GM12878 (cell line): ENCODE measurements at regions not wholly inside any gene's neighbourhood (a gene's known extent, or its start where the extent isn't known, plus 50 kb on each side); places are given as distances from the start of the nearest gene placed in this dataset.

Experiments used
- ATAC-seq: fragments of 200-7000 bp; cut with Tn5 transposase; 3 replicates; pipeline ENCODE4 v1.9.1; 2020; ENCODE audit warnings: mild to moderate bottlenecking, moderate library complexity
- BruUV-seq: library from RNA; stranded (reverse); fragments of 400-500 nt; replicated peaks from 2 replicates; lab custom pipeline; 2021; lab: Mats Ljungman, UMichigan
- CTCF ChIA-PET: fragments of 300-600 bp; sonication (Branson Sonifier 250); formaldehyde crosslinking; extraction: SDS; loops from one replicate; lab custom pipeline; 2021; ENCODE audit warnings: inconsistent platforms; lab: Yijun Ruan, JAX
- POLR2A ChIA-PET: fragments of 350-600 bp; formaldehyde crosslinking; extraction: SDS; loops from one replicate; lab custom pipeline; 2021; ENCODE audit warnings: inconsistent platforms; lab: Charles Lee
- RAD21 ChIA-PET: fragments of 300-600 bp; sonication (Branson Sonifier 250); formaldehyde crosslinking; loops from one replicate; lab custom pipeline; 2023; ENCODE audit warnings: antibody characterized with exemption; ENCODE audit not compliant: unreplicated experiment; lab: Charles Lee
- SMC1A ChIA-PET: fragments of 300-600 bp; sonication (Branson Sonifier 250); formaldehyde crosslinking; loops from one replicate; lab custom pipeline; 2023; ENCODE audit not compliant: unreplicated experiment, uncharacterized antibody; lab: Charles Lee
- DNase-seq: peaks from one replicate; pipeline ENCODE4 v3.0.0-alpha.2; 2011; ENCODE audit warnings: low read depth, low spot score
- FAIRE-seq: peaks from 3 replicates; lab custom pipeline; 2011; peaks lifted over from hg19 to GRCh38; lab: Jason Lieb, UNC
- H2AFZ ChIP-seq: 2 replicates; pipeline ENCODE4 v1.6.0; 2011; ENCODE audit warnings: low read depth, low read length, control low read depth; ENCODE audit not compliant: control insufficient read depth
- H3K27ac ChIP-seq: 2 replicates; pipeline ENCODE4 v1.5.1; 2011; ENCODE audit warnings: control low read depth; ENCODE audit not compliant: control insufficient read depth, insufficient read depth
- H3K27me3 ChIP-seq, 2 experiments: replicated peaks in 1 of 2; 2 replicates each; pipeline versions ENCODE4 v1.6.0 to v1.6.1; 2011; ENCODE audit warnings: low read length in 1 of 2; ENCODE audit not compliant: control insufficient read depth in 2 of 2, insufficient read depth in 2 of 2
- H3K36me3 ChIP-seq, 2 experiments: 2 replicates each; pipeline ENCODE4 v1.5.1; 2011; ENCODE audit warnings: low read length in 1 of 2; ENCODE audit not compliant: control insufficient read depth in 2 of 2, insufficient read depth in 2 of 2
- H3K4me1 ChIP-seq: 2 replicates; pipeline ENCODE4 v1.6.1; 2011; ENCODE audit warnings: mild to moderate bottlenecking, low read length, moderate library complexity, mixed read lengths; ENCODE audit not compliant: control insufficient read depth, insufficient read depth
- H3K4me2 ChIP-seq: 2 replicates; pipeline ENCODE4 v1.6.0; 2011; ENCODE audit warnings: control low read depth; ENCODE audit not compliant: control insufficient read depth, insufficient read depth
- H3K4me3 ChIP-seq: fragments of 200-600 bp; sonication (generic); 2 replicates; pipeline ENCODE4 v1.5.1; 2016
- H3K79me2 ChIP-seq: 2 replicates; pipeline ENCODE4 v1.6.0; 2011; ENCODE audit warnings: low read length; ENCODE audit not compliant: control insufficient read depth, insufficient read depth
- H3K9ac ChIP-seq: 2 replicates; pipeline ENCODE4 v1.8.0; 2011; ENCODE audit warnings: low read length, control low read depth, mixed read lengths; ENCODE audit not compliant: control insufficient read depth, insufficient read depth
- H3K9me3 ChIP-seq: replicated peaks from 3 replicates; pipeline ENCODE4 v1.5.1; 2011; ENCODE audit warnings: mild to moderate bottlenecking, low read length; ENCODE audit not compliant: control insufficient read depth, insufficient read depth
- H4K20me1 ChIP-seq: 2 replicates; pipeline ENCODE4 v1.6.0; 2011; ENCODE audit not compliant: control insufficient read depth, insufficient read depth
- BCL3 ChIP-seq: IDR thresholded peaks from 2 replicates; pipeline ENCODE4 v1.6.1; 2011; ENCODE audit warnings: borderline replicate concordance, low read depth, mild to moderate bottlenecking, moderate library complexity, low read length; ENCODE audit not compliant: insufficient read depth, poor library complexity, severe bottlenecking
- CHD1 ChIP-seq: IDR thresholded peaks from 2 replicates; pipeline ENCODE4 v1.6.1; 2012; ENCODE audit warnings: low read depth, low read length, improper control_type of control experiment
- CREB1 ChIP-seq: IDR thresholded peaks from 2 replicates; pipeline ENCODE4 v1.6.1; 2012; ENCODE audit warnings: low read depth, mild to moderate bottlenecking, inconsistent platforms
- FOXK2 ChIP-seq: fragments of 450-650 bp; IDR thresholded peaks from 2 replicates; pipeline ENCODE4 v1.6.1; 2017; ENCODE audit warnings: mild to moderate bottlenecking, moderate library complexity
- MEF2A ChIP-seq: IDR thresholded peaks from 2 replicates; pipeline ENCODE4 v1.6.1; 2011; ENCODE audit warnings: low read depth, mild to moderate bottlenecking, low read length, moderate library complexity; ENCODE audit not compliant: insufficient read depth
- NRF1 ChIP-seq: conservative IDR thresholded peaks from 2 replicates; pipeline ENCODE4 v1.6.1; 2011; ENCODE audit warnings: mild to moderate bottlenecking, low read depth, low read length, improper control_type of control experiment
- SIN3A ChIP-seq: IDR thresholded peaks from 2 replicates; pipeline ENCODE4 v1.6.1; 2012; ENCODE audit warnings: low read depth, low read length, improper control_type of control experiment
- SKIL ChIP-seq: fragments of 450-650 bp; IDR thresholded peaks from 2 replicates; pipeline ENCODE4 v1.6.1; 2017; ENCODE audit warnings: mild to moderate bottlenecking, low read depth, inconsistent platforms; ENCODE audit not compliant: poor library complexity, severe bottlenecking
- SREBF1 ChIP-seq: IDR thresholded peaks from 2 replicates; pipeline ENCODE4 v1.6.1; 2012; ENCODE audit warnings: mild to moderate bottlenecking, low read length
- SREBF2 ChIP-seq: IDR thresholded peaks from 2 replicates; pipeline ENCODE4 v1.6.1; 2012; ENCODE audit warnings: mild to moderate bottlenecking, low read length
- STAT1 ChIP-seq: fragments of 450-650 bp; conservative IDR thresholded peaks from 2 replicates; pipeline ENCODE4 v1.6.1; 2014; ENCODE audit warnings: antibody characterized with exemption, mild to moderate bottlenecking
- TBL1XR1 ChIP-seq: IDR thresholded peaks from 2 replicates; pipeline ENCODE4 v1.6.1; 2012; ENCODE audit warnings: low read depth, low read length, improper control_type of control experiment
- YY1 ChIP-seq: IDR thresholded peaks from 2 replicates; pipeline ENCODE4 v1.6.1; 2011; ENCODE audit warnings: low read depth, mild to moderate bottlenecking, low read length
- WGBS: methylation state at CpG from one replicate; pipeline ENCODE4 v1.1.6; 2016; ENCODE audit warnings: low lambda C conversion rate; ENCODE audit not compliant: insufficient replicate concordance, insufficient coverage; ENCODE audit errors: missing lambda C conversion rate; 5-methylcytosine and 5-hydroxymethylcytosine counted together
- in situ Hi-C: fragments of 300-500 bp; cut with MboI; formaldehyde crosslinking; loops from 9 replicates; pipeline ENCODE4 v1.14.3; 2018; ENCODE audit warnings: mixed read lengths
- intact Hi-C: fragments of 100-400 bp; cut with micrococcal nuclease; formaldehyde crosslinking; loops from one replicate; pipeline ENCODE4 v1.14.2; 2022; ENCODE audit not compliant: unreplicated experiment

- no peak for TF ChIP-seq SREBF1
- TF ChIP-seq NRF1, result no peak
- no peak for TF ChIP-seq SIN3A
- no peak for TF ChIP-seq CREB1
- TF ChIP-seq, all 136 proteins: peak for 0
These were observed 52.1 kb upstream of the TMEM72 start (continued) for GRCh38 chr10:44858988-44859387.

DNA sequence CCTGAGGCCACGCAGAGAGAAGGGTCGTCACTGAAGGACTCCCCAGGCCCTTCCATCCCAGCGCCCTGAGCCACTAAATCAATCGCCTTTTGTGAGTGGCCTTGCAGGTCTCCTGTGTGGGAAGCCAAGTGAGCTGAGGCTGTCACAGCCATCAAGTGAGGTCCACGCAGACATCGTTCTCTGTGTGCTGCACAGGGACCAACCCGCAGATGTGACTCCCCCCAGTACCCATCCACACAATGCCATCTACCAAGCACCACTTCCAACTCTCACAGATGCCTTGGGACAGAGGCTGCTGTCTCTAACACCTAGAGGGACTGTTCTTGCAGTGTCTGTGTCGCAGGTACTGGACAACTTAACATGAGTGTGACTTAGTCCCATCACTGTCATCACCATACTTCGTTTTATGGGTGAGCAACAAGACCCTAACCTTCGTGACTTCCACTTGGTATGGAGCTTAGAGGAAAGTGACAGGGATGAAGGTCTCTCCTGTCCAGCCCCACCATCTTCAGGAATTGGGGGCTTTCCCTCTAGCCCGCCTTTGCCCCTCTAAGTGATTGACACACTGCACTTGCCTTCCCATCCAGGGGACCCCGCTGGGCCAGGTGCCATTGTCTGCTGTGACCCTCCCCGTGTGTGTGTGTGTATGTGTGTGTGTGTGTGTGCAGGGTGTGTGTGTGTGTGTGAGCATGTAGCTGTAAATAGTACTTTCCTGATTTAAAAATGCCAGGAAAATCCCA, 51.4 kb upstream of the TMEM72 start:
- H2AFZ ChIP-seq, result no peak overlapping the region
- WGBS, result 18% methylated on average over 13 of the region's 13 CpGs
- no peak overlapping the region for H3K4me2 ChIP-seq
- intact Hi-C loops (loop anchor here (10.0 kb wide), 3 partner anchors 285 to 465 kb away; no protein-coding TSS in a partner anchor), in situ Hi-C loops (loop anchor here (5.0 to 25.0 kb wide), 2 partner anchors 472 to 1187 kb away; partner anchors contain the start of gene CXCL12)
- H3K79me2 ChIP-seq, result no peaks in the 10 kb centered on the region
- H3K4me1 ChIP-seq, result peaks cover 8% of the 10 kb centered on the region; the same call in 1 of the 2 replicates
- FAIRE-seq (no peak), ATAC-seq (no peak)
- CTCF ChIA-PET, result interaction anchor here (0.7 to 1.2 kb wide), 2 partner anchors 12 to 479 kb away, joined by 3 read pairs; no protein-coding TSS in a partner anchor
- RAD21 ChIA-PET, result no interaction called here
- no peak overlapping the region for H3K27ac ChIP-seq
- POLR2A ChIA-PET, result no interaction called here
- no peaks in the 10 kb centered on the region for H3K36me3 ChIP-seq
- H3K27me3 ChIP-seq, result no peaks in the 10 kb centered on the region; a peak in 3 of 4 replicates
- TF ChIP-seq TBL1XR1 (no peak), SKIL (no peak), MEF2A (no peak), STAT1 (no peak), BCL3 (no peak), FOXK2 (no peak), SREBF2 (no peak), CHD1 (no peak), YY1 (no peak)
- TF ChIP-seq, all 136 proteins: peak for 0
- no peak for DNase-seq
- H3K9ac ChIP-seq, result no peak overlapping the region
- H3K9me3 ChIP-seq, result no peaks in the 10 kb centered on the region
- no TSS peak for BruUV-seq
- SMC1A ChIA-PET, result no interaction called here
- H4K20me1 ChIP-seq, result no peaks in the 10 kb centered on the region
- no peak overlapping the region for H3K4me3 ChIP-seq
